ENCODE measurements at regions not wholly inside any gene's neighbourhood (a gene's known extent, or its start where the extent isn't known, plus 50 kb on each side); places are given as distances from the start of the nearest gene placed in this dataset.

GRCh38 chr6:74369556-74369993 is 673.6 kb downstream of the CD109 start:
- DNase-seq (ENCODE audit: low read depth): peak; percentile 59
- H3K4me3 ChIP-seq (ENCODE audit: low read depth, low read length): no peak overlapping the region

GRCh38 chr6:74368746-74369145 is 672.7 kb downstream of the CD109 start:
- H3K4me3 ChIP-seq (ENCODE audit: low read depth, low read length): no peak overlapping the region
- DNase-seq (ENCODE audit: low read depth): no peak
- TF ChIP-seq CTCF (IDR thresholded peaks at IDR 0.05; ENCODE audit: insufficient read depth, low read depth, low read length): no peak

More at GRCh38 chr6:74369556-74369993, 673.6 kb downstream of the CD109 start:
- no peak for TF ChIP-seq CTCF (IDR thresholded peaks at IDR 0.05; ENCODE audit: insufficient read depth, low read depth, low read length)

- no peak overlapping the region for H3K4me3 ChIP-seq (ENCODE audit: low read depth, low read length)
- no peak for TF ChIP-seq CTCF (IDR thresholded peaks at IDR 0.05; ENCODE audit: insufficient read depth, low read depth, low read length)
- DNase-seq (ENCODE audit: low read depth): no peak
Measured at GRCh38 chr6:74366634-74367033, 670.6 kb downstream of the CD109 start.

- no peak for DNase-seq (ENCODE audit: low read depth)
- H3K4me3 ChIP-seq (ENCODE audit: low read depth, low read length): no peak overlapping the region
- no peak for TF ChIP-seq CTCF (IDR thresholded peaks at IDR 0.05; ENCODE audit: insufficient read depth, low read depth, low read length)
Measured at GRCh38 chr6:74362391-74362790, 666.4 kb downstream of the CD109 start.

GRCh38 chr6:74357321-74357720 is 661.3 kb downstream of the CD109 start:
- no peak for TF ChIP-seq CTCF (IDR thresholded peaks at IDR 0.05; ENCODE audit: insufficient read depth, low read depth, low read length)
- DNase-seq (ENCODE audit: low read depth): peak; percentile 36
- no peak overlapping the region for H3K4me3 ChIP-seq (ENCODE audit: low read depth, low read length)

DNA sequence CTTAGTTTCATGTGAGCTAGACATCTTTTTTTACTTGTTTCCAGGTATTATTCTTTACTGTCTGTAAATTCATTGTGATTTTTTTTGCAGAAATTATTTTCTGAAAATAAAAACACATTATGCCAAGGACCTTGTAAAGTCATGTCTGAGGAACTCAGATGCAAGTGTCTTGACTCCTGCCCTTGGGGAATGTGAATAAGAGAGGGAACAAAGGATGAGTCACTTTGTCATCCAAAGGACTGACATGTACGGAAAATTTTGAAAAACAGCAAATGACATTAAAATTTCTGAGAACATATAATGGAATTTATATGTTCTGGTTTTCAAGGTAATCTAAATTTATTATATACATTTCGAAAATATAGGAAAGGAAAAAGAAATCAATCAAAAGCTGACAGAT is 660.4 kb downstream of the CD109 start:
- no peak for DNase-seq (ENCODE audit: low read depth)
- no peak for TF ChIP-seq CTCF (IDR thresholded peaks at IDR 0.05; ENCODE audit: insufficient read depth, low read depth, low read length)
- no peak overlapping the region for H3K4me3 ChIP-seq (ENCODE audit: low read depth, low read length)

- no peak for DNase-seq (ENCODE audit: low read depth)
- TF ChIP-seq CTCF (IDR thresholded peaks at IDR 0.05; ENCODE audit: insufficient read depth, low read depth, low read length): no peak
- H3K4me3 ChIP-seq (ENCODE audit: low read depth, low read length): no peak overlapping the region
Measured at GRCh38 chr6:74346936-74347535, 651.0 kb downstream of the CD109 start.

Measured in fibroblast of villous mesenchyme (primary cell).